Neural cell (in vitro differentiated cells): ENCODE measurements at regions not wholly inside any gene's neighbourhood (a gene's known extent, or its start where the extent isn't known, plus 50 kb on each side); places are given as distances from the start of the nearest gene placed in this dataset.
A peak's percentile ranks its signal among the peaks of the same experiment; 100 is the strongest.

Experiments used
- H2AFZ ChIP-seq: fragments of 200-600, 300-800 bp; sonication (generic), shearing (Covaris generic); 2 replicates; pipeline ENCODE4 v1.6.0; 2014; ENCODE audit warnings: low read depth, mild to moderate bottlenecking, antibody characterized with exemption, low read length, moderate library complexity
- H3F3A ChIP-seq: fragments of 200-600 bp; shearing (Covaris generic); 2 replicates; pipeline ENCODE4 v1.6.1; 2016; ENCODE audit warnings: mild to moderate bottlenecking, moderate library complexity, mixed read lengths, antibody characterized with exemption, low read length; ENCODE audit not compliant: insufficient read depth, poor library complexity, severe bottlenecking
- H3K27ac ChIP-seq: fragments of 200-600, 300-800 bp; sonication (generic), shearing (Covaris generic); 2 replicates; pipeline ENCODE4 v1.5.1; 2014; ENCODE audit warnings: mild to moderate bottlenecking, low read length, moderate library complexity
- H3K27me3 ChIP-seq: fragments of 300-800, 200-600 bp; sonication (generic), shearing (Covaris generic); 2 replicates; pipeline ENCODE4 v1.6.0; 2014; ENCODE audit warnings: mild to moderate bottlenecking, low read depth, low read length, moderate library complexity; ENCODE audit not compliant: insufficient read depth
- H3K36me3 ChIP-seq: fragments of 300-800, 200-600 bp; sonication (generic), shearing (Covaris generic); 2 replicates; pipeline ENCODE4 v1.5.1; 2014; ENCODE audit warnings: mild to moderate bottlenecking, antibody characterized with exemption, low read length, moderate library complexity; ENCODE audit not compliant: insufficient read depth
- H3K4me2 ChIP-seq: fragments of 300-800, 200-600 bp; sonication (generic), shearing (Covaris generic); 2 replicates; pipeline ENCODE4 v1.6.0; 2014; ENCODE audit warnings: mild to moderate bottlenecking, low read length
- H3K4me3 ChIP-seq: fragments of 300-800, 200-600 bp; sonication (generic), shearing (Covaris generic); 2 replicates; pipeline ENCODE4 v1.5.1; 2014; ENCODE audit warnings: mild to moderate bottlenecking, low read length, moderate library complexity
- H3K79me2 ChIP-seq: fragments of 200-600 bp; shearing (Covaris generic); replicated peaks from 2 replicates; pipeline ENCODE4 v1.6.0; 2014; ENCODE audit warnings: mild to moderate bottlenecking, low read length, moderate library complexity; ENCODE audit not compliant: insufficient read depth
- H3K9ac ChIP-seq: fragments of 300-800, 200-600 bp; sonication (generic), shearing (Covaris generic); 2 replicates; pipeline ENCODE4 v1.6.1; 2016; ENCODE audit warnings: mild to moderate bottlenecking, low read length, mixed read lengths
- H3K9me2 ChIP-seq: fragments of 200-600 bp; shearing (Covaris generic); 2 replicates; pipeline ENCODE4 v1.6.1; 2016; ENCODE audit warnings: mild to moderate bottlenecking, low read length, mixed read lengths; ENCODE audit not compliant: insufficient read depth
- H3K9me3 ChIP-seq: fragments of 200-600, 300-800 bp; sonication (generic), shearing (Covaris generic); 2 replicates; pipeline ENCODE4 v1.6.1; 2016; ENCODE audit warnings: mild to moderate bottlenecking, mixed run types, low read length, moderate library complexity, mixed read lengths
- H4K20me1 ChIP-seq: fragments of 200-600 bp; shearing (Covaris generic); 2 replicates; pipeline ENCODE4 v1.6.1; 2016; ENCODE audit warnings: mild to moderate bottlenecking, mixed run types; ENCODE audit not compliant: insufficient read depth
- CTCF ChIP-seq: fragments of 450-650 bp; IDR thresholded peaks from 2 replicates; pipeline ENCODE4 v1.5.1; 2014; ENCODE audit warnings: antibody characterized with exemption, mild to moderate bottlenecking, moderate library complexity; ENCODE audit not compliant: poor library complexity, severe bottlenecking
- MXI1 ChIP-seq: fragments of 450-650 bp; conservative IDR thresholded peaks from 2 replicates; pipeline ENCODE4 v1.6.1; 2014; ENCODE audit warnings: antibody characterized with exemption, mild to moderate bottlenecking; ENCODE audit not compliant: poor library complexity, severe bottlenecking
- POLR2AphosphoS5 ChIP-seq: IDR thresholded peaks from 2 replicates; pipeline ENCODE4 v1.6.1; 2012
- RAD21 ChIP-seq: fragments of 450-650 bp; conservative IDR thresholded peaks from 2 replicates; pipeline ENCODE4 v1.6.1; 2014; ENCODE audit warnings: antibody characterized with exemption, mild to moderate bottlenecking, moderate library complexity
- REST ChIP-seq: IDR thresholded peaks from 2 replicates; pipeline ENCODE4 v1.6.1; 2012; ENCODE audit warnings: borderline replicate concordance
- SMC3 ChIP-seq: fragments of 450-650 bp; conservative IDR thresholded peaks from 2 replicates; pipeline ENCODE4 v1.6.1; 2014; ENCODE audit warnings: antibody characterized with exemption, mild to moderate bottlenecking, moderate library complexity; ENCODE audit not compliant: poor library complexity
- TAF1 ChIP-seq: IDR thresholded peaks from 2 replicates; pipeline ENCODE4 v1.6.1; 2012; ENCODE audit warnings: low read depth

GRCh38 chr10:81817596-81818170 is 57.3 kb upstream of the NRG3 start (continued):
- TF ChIP-seq REST: no peak
- no peak for TF ChIP-seq POLR2AphosphoS5
- TF ChIP-seq TAF1: no peak
- TF ChIP-seq MXI1: no peak

- Histone ChIP-seq H3F3A (no peaks in the 10 kb centered on the region), H3K79me2 (no peaks in the 10 kb centered on the region), H3K27me3 (no peaks in the 10 kb centered on the region), H2AFZ (no peak overlapping the region), H3K4me3 (no peak overlapping the region), H3K9me2 (no peaks in the 10 kb centered on the region), H3K9me3 (no peaks in the 10 kb centered on the region), H4K20me1 (no peaks in the 10 kb centered on the region), H3K4me2 (no peak overlapping the region), H3K36me3 (no peaks in the 10 kb centered on the region), H3K27ac (no peak overlapping the region), H3K9ac (no peak overlapping the region)
- TF ChIP-seq RAD21: peak; percentile 40
- no peak for TF ChIP-seq SMC3
- peak; percentile 36 for TF ChIP-seq CTCF
Measured at GRCh38 chr10:81820418-81820817, 54.6 kb upstream of the NRG3 start.
